HG03565 (cell line): ENCODE measurements at regions not wholly inside any gene's neighbourhood (a gene's known extent, or its start where the extent isn't known, plus 50 kb on each side); places are given as distances from the start of the nearest gene placed in this dataset.
"Not testable (repeated sequence)": the region's sequence is repeated elsewhere in the genome, so short reads cannot be mapped to it uniquely, and the experiment has no call there.

ENCODE experiments used
- ATAC-seq: cut with Tn5 transposase; IDR thresholded peaks from one replicate; pipeline ENCODE4 v1.9.1; 2021; ENCODE audit warnings: mild to moderate bottlenecking, moderate library complexity; ENCODE audit not compliant: unreplicated experiment

DNA sequence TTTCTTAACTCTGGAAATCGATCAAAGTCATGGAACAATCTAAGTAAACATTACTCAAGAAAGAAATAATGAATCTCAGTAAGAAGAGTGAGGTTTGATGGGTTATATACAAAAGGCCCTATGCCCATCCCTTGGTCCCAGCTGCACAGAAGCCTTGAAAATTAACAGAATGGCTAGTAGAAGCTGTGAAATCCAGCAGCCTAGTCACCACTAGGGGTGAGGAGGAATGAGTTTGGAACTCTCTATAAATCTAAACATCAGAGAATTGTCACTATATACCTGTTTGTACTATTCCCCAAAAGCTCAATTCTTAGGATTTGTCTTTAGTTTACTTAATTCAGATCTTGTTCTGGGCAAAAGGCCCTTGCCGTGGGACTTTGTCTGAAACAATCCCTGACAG is 313.9 kb upstream of the GRID2 start:
- no peak for ATAC-seq

DNA sequence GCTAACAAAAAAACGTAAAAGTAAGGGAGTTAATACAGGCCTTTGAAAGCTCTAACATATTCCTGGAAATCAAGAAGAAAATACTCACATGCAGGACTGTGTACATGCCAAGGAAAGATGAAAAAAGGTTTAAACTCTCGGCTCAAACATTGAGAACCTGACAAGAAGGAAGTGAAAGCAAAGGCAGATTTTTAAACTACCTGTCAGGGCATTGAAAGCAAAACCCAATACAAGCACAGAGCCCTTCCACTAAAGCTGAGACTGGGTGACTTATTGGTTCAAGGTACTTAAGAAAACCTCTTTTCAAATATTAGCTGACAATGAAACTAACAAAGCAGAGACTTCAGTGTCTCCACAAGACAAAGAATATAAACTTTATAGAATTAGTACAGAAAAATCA is 313.0 kb upstream of the GRID2 start:
- peak; percentile 57 for ATAC-seq

DNA sequence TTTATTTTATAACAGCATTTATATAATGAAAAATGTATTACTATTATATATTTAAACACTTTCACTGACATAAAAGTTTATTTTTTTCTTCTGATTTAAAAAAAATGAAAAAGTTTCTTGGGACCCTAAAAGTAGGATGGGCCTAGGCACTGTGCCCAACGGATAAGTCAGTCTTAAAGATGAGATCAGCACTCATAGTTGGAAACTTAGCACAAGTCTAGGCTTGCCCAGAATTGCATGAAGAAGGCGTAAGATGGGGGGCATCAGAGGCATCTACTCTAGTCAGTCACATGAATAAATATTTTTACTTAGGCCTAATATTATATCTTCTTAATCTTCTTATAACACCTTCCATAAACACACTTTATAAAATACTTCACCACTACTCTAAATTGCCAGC is 306.7 kb upstream of the GRID2 start:
- no peak for ATAC-seq

DNA sequence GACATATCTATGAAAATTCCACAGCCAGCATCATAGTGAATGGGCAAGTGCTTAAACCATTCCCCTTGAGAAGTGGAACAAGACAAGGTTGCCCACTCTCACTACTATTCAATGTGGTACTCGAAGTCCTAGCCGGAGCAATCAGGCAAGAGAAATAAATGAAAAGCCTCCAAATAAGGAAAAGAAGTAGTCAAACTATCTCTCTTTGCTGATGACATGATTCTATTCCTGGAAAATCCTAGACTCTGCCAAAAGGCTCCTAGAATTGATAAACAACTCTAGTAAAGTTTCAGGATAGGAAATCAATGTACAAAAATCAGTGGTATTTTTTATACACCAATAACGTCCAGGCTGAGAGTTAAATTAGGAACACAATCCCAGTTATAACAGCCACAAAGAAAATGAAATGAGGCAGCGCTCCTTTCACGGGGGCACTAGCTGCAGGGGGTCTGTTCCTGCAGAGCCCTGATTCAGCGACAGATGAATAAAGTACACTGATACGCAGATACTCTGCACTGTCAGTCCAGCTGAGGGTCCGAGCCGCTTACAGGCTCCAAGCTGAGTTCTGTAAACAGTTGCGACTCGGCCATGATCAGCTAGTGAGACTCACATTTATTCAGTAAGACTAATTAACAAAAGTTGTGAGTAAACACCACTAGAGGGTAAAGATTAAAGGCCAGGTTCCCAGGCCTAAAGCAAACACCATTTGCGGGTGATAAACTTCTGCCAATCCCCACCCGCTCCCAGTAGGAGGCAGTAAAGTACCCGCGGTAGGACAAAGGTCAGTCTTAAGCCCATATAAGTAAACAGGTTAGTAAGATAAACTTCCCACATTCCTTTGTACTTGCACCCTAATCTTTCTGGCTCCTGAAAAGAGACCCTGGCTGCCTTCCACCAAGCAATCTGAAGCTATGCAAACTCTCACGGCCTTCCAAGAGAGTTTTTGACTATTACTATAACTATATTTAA is 290.6 kb upstream of the GRID2 start:
- no peak for ATAC-seq

DNA sequence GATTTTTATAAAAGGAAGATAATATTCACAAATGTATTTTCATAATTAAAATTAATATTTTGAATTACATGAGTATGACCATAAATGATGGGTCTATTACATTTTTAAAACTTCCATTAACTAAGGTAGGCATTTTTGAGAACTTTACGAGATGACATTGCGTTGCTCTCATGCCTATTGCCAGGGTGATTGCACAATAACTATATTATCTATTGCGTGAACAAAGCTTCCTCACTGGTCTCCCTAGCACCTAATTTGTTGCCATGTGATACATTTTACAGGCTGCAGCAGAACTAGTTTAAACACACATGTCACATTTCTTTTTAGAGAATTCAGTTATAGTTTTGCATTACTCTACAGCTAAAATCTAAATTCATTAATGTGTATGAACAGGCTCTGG is 289.7 kb upstream of the GRID2 start:
- no peak for ATAC-seq

DNA sequence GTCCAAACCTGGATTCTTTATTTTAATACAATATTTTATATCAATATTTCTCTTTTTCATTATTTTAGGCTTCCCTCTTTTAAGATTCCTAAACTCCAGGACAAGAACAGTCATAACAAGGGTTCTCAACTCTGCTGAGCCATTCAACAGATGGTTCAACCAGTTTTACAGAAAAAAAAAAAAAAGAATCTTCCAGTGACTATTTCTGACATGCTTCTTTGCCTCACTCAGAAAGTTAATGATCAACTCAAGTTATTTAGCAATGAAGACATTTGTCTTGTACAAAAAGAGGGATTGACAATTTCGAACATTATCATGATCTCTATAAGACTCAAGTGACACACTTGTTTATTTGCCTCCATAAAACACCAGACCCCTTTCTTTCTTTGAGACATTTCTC is 282.6 kb upstream of the GRID2 start:
- no peak for ATAC-seq

DNA sequence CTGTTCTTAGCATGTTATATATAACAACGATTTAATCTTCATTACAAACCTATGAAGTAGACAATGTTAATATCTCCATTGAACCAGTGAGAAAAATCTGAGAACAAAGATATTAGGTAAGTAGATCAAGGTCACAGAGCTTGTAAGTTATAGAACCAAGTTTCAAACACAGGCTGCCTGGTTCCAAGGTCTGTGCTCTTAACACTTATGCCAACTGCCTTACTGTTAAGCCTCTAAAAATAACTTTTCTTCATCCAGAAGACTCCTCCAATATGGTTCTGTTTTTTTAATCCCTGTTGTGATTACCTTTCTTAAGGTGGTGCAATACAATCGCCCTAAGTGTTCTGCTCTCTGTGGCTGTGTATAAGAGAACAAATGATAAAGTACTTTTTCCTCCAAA is 282.0 kb upstream of the GRID2 start:
- ATAC-seq = no peak

DNA sequence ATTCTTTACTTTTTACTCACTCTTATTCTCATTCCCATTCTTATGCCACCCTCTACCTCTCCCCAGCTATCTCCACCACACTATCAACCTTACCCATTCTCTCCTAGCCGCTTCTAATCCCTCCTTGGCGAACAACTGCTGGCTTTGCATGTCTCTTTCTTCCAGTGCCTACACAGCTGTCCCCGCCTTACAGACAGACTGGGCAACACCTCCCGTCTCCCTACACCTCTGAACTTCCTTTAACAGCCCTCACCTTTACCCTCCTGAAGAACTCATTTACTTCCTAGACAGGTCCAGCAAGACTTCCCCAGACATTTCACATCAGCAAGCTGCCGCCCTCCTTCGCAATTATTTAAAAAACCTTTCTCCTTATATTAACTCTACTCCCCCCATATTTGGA is 274.9 kb upstream of the GRID2 start:
- ATAC-seq = not testable (repeated sequence)

DNA sequence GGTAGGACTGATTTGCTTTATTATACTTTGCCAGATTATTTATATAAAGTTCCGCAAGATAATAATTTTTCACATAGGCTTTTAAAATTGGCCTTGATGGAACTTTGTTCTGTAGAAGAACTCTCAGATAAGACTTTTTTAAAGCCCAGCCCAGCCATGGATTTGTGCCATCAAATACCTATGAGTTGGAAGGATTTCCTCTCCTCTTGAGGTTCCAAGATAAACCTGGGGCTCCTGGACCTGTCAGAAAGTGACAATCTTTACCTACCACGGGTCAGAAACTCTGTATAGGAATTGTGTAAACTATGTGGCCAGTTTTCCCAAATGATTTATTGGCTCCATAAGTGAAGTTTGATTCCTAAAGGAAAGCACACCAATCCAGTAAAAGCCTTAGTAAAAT is 271.9 kb upstream of the GRID2 start:
- no peak for ATAC-seq

DNA sequence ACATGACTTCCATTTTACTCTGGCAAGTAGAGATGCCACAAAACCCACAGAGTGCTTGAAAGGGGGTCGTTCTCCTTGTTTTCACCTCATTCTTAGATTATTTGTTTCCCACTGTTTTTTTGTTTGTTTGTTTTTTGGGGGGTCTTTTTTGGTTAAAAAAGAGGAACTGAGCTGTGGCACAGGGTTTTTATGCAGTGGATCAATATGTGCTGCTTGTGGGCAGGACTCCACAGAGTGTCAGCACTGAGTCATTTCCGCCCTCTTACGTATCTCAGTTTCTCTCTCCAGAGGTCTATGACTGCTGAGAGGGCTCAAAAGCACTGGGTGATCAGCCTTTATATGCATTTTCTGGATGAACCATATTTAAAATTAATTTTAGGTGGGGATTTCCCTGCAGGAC is 268.1 kb upstream of the GRID2 start:
- ATAC-seq = no peak

DNA sequence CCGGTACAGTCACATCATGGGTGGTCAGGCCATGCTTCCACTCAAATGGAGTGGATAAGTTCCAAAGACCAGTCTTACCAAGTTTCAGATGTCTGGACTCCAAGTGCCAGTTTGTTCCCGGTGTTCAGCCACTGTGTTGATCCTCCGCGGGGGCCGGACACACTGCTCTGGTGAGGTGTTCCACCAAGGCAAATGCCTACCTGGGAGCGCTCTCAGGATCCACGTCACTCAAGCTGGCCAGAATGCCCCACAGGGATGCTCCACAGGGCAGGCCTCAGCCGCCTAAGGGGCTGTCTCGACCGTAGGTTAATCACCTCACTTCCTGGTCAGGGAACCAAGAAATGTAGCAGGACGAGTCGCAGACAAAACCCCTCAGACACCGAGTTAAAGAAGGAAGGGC is 258.0 kb upstream of the GRID2 start:
- ATAC-seq = no peak

DNA sequence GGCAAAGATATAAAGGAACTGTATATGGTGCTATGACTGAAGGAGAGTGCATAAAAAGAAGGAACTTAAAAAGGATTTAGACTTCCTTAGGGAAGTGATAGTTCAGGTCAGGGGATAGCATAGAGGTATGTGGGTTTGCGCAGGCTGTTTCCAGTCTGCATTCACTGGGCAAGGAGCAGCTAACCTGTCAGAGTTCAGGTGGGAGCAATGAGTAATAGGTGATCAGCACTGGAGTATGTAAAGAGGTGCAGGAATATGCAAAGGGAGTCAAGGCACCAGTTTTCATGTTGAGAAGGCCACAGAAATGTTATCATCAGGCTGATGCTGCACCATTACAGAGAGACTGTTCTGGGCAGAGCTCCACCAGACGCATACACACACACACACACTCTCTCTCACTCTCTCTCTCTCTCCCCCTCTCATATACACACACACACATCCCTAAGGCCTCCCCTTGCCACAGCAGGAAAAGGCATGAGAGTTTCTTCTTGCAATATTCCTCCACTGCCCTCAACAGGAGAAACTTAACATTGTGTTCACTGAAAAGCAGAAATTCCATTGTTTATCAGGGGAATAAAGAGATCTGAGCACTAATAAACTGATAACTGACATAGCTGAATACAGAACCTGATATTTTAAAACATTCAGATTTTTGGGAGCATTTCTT is 256.4 kb upstream of the GRID2 start:
- no peak for ATAC-seq

DNA sequence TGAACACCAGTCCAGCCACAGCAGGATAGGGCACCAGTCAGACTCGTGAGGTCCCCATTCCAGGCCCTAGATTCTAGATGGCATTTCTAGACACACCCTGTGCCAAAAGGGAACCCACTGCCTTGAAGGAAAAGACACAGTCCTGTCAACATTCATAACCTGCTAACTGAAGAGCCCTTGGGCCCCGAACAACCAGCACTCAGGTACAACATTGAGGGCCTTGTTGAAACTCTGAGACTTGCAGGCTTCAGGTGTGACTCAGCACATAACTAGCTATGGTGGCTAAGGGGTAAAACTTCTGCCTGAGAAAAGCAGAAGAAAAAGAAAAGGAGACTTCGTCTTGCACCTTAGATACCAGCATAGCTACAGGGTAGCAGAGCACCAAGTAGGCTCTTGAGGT is 252.9 kb upstream of the GRID2 start:
- ATAC-seq = no peak

DNA sequence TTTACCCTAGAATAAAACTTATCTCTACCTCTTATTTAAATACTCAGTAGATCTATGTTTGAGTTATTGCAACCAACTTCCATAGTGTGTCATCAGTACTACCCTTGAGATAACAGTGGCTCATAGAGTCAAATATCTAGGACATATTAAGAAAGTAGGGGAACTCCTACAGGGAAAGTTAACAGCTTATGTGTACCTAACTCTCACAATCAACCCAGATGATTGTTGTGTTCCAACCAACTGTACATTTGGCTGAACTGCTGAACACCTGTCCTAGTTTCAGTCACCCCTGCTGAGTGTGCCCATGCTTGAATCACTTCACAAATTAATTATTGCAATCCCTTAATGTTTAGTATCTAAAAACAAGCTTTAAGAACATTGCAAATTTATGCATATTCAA is 244.2 kb upstream of the GRID2 start:
- no peak for ATAC-seq

DNA sequence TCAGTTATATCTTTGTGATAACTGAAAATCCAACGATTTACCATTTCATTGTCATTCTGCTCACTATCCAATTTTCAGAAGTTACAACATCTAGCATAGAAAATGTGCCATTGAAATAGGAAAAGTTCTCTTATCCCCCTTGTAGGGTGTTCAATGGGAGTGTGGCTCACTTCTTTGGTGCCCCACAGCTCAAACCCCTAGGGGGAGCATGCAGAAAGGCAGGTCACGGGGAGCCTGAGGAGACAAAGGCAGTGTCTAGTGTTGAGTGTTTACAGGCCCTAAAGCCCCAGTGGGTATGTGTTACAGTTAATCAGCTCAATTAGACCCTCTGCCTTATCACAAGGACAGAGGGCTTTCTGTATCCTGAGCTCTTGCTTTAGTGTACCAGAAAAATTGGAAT is 243.4 kb upstream of the GRID2 start:
- ATAC-seq = no peak

DNA sequence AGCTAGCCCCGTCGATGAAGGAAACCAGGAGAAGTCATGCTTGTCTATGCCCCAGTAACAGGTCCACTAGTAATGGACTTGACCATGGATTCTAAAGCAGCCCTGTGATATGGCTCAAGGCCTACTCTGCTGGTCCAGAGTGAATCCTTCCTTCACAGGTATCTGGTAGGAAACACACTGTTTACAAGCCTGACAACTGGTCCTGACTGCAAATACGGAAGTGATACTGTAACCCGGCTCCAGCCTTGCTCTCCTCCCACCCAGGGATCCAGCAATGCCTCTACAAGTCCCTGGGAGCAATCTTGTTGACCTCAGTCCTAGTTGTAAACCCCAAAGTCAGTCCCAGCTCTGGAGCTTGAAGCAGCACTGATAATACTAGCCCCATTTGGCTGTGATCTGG is 239.2 kb upstream of the GRID2 start:
- ATAC-seq = no peak

DNA sequence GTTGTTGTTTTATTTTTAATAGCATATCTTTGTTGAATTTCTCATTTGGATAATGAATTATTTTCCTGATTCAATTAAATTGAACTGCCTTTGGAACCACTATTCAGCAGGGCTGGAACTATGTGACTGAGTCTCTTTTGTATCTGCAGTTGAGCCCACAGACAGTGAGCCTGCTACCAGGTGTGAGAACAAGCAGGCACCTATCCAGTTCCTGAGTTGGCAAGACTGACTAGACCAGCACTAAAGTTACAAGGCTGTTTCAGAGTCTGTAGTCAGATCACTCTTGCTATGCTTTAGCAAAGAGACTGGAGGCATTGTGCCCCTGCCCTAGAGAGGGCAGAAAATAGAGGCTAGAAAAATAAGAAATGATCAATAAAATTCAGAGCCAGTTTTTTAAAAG is 237.3 kb upstream of the GRID2 start:
- ATAC-seq = no peak

DNA sequence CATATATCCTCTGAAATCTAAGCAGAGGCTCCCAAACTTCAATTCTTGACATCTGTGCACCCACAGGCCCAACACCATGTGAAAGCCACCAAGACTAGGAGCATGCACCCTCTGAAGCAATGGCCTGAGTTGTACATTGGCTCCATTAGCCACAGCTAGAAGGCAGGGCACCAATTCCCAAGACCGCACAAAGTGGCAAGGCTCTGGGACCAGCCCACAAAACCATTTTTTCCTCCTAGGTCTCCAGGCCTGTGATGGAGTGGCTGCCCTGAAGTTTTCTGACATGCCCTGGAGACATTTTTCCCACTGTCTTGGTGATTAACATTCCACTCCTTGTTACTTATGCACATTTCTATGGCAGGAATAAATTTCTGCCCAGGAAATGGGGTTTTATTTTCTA is 232.2 kb upstream of the GRID2 start:
- no peak for ATAC-seq

DNA sequence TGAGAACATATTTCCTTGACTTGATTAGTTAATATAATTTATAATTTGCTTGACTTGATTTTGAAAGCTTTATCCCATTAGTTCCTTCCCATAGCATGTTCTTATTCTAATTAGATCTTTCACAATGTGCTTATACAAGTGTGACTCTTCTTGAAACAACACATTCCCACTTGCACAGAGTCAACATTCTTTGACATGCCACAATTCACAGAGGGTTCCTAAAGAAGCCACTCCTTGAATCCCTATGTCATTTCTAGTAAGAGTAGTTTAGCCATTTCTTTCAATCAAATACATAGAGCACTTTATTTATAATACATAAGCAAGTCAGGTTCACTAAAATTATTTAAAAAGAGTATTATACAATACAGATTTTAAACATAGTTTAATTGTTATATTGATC is 228.9 kb upstream of the GRID2 start:
- no peak for ATAC-seq

DNA sequence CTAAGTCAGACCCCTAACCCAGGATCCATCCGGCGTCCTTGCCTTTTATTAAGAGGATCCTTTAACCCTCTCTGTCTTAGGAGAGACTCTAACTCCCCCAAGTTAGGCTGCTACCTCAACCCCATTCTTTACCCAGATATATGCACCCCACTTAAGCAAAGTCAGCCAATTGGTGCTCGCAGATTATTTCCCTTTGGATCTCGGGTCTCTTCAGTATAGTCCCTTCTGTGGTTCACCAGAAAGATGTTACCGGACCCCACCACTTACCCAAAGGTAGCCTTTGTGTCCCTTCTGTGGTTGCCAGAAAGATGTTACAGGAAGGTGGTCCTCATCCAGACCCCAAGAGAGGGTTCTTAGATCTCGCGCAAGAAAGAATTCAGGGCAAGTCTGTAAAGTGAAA is 212.9 kb upstream of the GRID2 start:
- ATAC-seq = no peak

DNA sequence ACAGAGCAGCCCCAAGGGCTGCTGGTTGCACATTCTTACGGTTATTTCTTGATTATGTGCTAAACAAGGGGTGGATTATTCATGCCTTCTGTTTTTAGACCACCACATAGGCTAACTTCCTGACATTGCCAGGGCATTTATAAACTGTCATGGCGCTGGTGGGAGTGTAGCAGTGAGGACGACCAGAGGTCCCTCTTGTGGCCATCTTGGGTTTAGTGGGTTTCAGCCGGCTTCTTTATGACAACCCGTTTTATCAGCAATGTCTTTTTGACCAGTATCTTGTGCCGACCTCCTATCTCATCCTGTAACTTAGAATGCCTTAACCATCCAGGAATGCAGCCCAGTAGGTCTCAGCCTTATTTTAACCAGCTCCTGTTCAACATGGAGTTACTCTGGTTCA is 212.4 kb upstream of the GRID2 start:
- no peak for ATAC-seq

DNA sequence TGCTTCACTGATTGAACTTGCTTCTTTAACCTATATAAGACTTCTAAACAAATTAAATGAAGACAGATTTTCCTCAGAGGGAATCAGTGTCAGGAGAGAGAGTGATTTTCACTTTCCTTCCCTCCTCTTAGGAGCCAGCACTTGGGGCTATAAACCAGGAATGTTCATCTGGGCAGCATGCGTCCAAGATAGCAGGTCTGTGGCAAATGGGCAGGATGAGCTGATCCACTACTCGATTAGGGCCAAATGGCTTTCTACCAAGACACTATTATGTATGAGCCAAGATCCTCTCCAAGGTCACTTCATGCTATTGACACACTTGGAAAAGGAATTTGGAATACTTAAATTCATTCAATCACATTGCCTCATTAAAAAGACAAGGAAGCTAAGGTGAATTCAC is 203.9 kb upstream of the GRID2 start:
- ATAC-seq = no peak
